Kidney glomerular epithelial cell (primary cell): ENCODE measurements at regions not wholly inside any gene's neighbourhood (a gene's known extent, or its start where the extent isn't known, plus 50 kb on each side); places are given as distances from the start of the nearest gene placed in this dataset.
"Not testable (repeated sequence)": the region's sequence is repeated elsewhere in the genome, so short reads cannot be mapped to it uniquely, and the experiment has no call there.

ENCODE experiments used
- DNase-seq: peaks from one replicate; lab custom pipeline; 2025; lab: John Stamatoyannopoulos, UW

DNA sequence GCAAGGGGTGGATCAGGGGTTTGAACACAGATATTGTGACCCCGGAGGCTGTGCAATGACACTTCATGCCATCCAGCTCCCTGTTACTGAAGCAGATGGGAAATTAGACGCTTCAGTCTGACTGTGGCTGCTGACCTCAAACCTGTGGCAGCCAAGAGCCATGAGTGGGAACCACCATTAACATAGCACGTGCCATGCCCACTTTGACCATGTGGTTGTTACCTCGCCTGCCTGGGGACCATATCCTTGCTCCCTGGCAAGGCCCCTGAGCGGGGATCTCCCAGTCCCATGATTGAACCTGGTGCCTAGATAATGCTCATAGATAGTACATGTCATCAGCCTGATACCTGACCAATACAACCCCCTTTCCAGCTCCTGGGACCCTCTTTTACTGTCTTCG is 68.9 kb downstream of the CYP26B1 start:
- no peak for DNase-seq

- DNase-seq = no peak
Measured at GRCh38 chr2:72077702-72078169, 69.9 kb downstream of the CYP26B1 start.

DNA sequence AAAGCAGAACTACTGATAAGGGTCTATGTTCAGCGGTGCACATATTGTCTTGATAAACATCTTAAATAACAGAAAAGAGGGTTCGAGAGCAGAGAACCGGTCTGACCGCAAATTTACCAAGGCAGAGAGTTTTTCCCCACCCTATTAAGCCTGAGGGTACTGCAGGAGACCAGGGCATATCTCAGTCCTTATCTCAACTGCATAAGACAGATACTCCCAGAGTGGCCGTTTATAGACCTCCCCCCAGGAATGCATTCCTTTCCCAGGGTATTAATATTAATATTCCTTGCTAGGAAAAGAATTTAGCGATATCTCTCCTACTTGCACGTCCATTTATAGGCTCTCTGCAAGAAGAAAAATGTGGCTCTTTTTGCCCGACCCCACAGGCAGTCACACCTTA is 74.3 kb downstream of the CYP26B1 start:
- DNase-seq = not testable (repeated sequence)

DNA sequence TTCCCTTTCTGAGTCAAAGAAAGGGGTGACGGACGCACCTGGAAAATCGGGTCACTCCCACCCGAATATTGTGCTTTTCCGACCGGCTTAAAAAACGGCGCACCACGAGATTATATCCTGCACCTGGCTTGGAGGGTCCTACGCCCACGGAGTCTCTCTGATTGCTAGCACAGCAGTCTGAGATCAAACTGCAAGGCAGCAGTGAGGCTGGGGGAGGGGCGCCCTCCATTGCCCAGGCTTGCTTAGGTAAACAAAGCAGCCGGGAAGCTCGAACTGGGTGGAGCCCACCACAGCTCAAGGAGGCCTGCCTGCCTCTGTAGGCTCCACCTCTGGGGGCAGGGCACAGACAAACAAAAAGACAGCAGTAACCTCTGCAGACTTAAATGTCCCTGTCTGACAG is 83.5 kb downstream of the CYP26B1 start:
- DNase-seq = not testable (repeated sequence)

DNA sequence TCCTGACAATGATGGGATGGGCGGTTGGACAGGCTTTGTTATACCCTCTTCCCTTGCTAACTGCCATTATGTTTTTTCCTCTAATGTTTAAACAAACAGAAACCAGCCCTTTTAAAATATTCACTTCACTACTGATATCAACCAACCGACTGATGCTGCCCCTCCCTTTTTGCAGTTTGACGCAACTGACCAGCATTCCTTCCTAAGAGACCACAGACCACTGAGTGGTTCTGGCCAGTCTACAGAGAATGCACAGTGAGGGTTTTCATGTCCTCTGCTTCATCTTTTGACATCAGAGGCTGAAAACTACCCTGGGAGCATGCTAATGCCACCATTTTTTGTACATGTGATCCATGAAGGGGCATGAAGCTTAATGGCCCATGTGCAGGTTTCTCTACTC is 85.3 kb downstream of the CYP26B1 start:
- DNase-seq = no peak

- DNase-seq = no peak
Measured at GRCh38 chr2:72057308-72057707, 90.4 kb downstream of the CYP26B1 start.

- DNase-seq = no peak
Measured at GRCh38 chr2:72051971-72052505, 95.6 kb downstream of the CYP26B1 start.

- DNase-seq = no peak
Measured at GRCh38 chr2:72051204-72051603, 96.5 kb downstream of the CYP26B1 start.

DNA sequence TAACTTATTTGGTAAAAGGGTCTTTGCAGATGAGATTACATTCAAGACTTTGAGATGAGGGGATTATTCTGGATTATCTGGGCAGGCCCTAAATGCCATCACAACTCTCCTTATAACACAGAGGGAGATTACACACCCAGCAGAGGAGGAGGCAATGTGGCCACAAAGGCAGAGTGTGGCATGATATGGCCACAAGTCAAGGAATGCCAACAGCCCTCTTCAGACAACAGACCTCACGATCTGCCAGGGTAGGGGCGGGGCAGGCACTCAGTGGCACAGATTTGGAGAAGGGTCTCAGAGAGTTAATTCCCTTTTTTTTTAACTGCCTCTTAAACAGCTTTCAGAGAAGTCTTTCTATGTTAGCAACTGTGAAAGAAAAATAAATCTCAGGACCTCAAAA is 96.9 kb downstream of the CYP26B1 start:
- no peak for DNase-seq

DNA sequence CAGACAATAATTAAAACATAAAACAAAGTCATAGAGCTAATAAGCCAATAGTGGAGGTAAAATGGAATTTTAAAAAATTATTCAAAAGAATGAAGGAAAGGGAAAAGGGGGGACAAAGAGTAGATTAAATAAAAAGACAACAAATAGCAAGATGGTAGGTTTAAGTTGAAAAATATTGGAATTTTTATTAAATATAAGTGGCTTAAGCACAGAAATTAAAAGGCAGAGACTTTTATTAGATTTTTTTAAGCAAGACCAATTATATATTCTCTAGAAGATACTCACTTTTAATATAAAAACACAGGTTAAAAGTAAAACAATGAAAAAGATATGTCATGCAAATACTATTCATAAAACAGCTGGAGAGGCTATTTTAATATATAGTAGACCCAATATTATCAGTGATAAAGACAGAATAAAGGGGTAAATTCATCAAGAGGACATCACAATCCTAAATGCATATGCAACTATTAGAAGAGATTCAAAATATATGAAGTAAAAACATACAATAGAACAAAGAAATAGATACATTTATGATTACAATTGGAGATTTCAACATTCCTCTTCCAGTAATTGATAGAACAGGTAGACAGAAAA is 98.7 kb downstream of the CYP26B1 start:
- DNase-seq = no peak

GRCh38 chr2:72043985-72044384 is 103.7 kb downstream of the CYP26B1 start:
- DNase-seq = no peak

DNA sequence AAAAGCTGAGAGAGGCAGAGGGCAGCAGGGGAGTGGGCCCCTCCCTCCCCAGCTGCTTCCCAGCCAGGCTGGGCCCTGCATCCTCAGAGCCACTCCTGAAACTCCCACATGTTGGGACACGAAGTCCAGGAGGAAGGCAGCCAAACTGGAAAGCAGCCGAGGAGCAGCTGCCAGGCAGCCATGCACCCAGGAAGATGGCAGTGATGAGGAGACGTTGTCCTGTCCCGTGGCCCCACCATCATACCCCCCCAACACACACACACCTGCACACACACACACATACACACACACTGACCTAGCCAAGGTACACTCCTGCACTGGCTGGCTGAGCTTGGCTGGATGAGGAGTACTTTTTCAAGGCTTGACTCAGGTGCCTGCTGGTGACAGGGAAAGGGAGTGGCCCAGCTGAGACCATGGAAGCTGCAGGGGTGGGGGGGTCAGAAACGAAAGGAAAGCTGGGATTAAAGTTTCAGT is 106.0 kb downstream of the CYP26B1 start:
- no peak for DNase-seq

DNA sequence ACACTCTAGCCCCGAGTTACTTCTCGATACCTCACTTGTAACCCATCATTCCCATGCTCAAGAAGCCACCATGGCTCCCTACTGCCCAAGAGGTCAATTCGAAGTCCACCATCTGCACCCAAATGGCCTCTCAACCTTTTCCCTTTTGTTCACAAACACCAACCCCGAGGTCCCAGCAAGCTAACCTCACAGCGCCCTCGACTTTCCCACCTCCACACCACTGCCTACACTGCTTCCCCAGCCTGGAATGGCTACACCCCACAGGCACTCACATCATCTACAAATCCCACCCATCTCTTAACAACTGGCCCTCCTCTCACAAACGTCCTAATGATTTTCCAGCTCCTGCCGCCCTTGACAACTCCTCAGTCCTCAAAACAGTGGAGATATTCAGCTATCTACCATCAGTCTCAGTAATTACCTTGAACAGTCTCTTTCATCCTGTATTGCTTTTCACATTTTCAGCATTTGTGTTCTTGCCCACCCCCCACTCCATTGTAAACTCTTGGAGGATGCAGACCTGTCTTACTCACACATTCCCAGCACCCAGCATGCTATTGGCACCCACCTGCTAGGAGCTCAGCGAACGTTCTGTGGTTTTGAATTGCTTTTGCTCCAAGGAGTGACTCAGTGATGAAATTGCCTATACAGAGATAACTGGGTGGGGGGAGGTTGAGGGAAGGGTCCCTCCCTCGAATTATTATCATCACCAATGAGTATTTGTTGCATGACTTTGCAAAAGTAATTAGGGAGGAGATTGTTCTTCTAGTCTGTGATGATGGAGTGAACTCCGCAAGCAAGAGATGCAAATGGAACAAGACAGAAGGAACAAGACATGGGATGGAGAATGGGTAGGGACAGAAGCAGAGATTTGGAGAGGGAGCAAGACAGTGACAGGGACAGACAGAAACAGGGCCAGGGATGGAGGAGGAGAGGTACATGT is 106.8 kb downstream of the CYP26B1 start:
- no peak for DNase-seq

- DNase-seq = no peak
Measured at GRCh38 chr2:72038524-72038923, 109.1 kb downstream of the CYP26B1 start.

GRCh38 chr2:72037261-72037666 is 110.4 kb downstream of the CYP26B1 start:
- no peak for DNase-seq

DNA sequence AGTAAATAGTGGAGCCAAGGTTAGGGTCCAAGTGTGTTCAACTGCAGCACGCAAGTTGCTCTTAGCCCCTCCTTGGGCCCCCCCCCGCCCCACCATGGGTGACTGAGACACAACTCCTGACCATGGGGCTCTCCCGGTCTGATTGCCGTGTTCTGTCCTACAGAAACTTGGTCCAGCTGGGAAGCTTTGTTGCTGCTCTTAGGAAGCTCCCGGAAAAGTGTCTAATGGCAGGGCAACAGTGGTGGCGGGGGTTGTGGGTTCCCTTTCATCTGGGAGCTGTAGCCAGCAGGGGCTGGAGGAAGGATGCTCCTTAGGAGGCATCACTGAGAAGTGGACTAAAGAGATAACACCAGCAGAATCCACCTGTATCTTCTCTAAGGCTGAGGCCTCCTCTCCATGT is 111.1 kb downstream of the CYP26B1 start:
- no peak for DNase-seq

DNA sequence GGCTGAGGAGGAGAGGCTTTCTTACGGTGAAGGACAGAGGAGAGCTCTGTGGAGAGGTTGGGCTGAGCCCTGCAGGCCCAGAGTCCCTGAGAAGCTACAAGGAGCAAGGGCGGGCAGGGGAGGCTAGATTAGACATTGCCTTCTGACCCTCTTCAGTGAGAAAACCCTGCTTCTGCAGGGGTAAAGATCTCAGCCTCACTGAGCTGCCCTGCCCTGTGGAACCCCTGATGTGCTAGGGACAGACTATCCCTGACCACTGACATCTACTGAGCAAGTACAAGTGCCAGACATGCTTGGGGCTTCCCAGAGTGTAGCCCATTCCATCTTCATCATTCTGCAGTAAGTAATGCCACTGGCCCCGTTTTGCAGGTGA is 111.5 kb downstream of the CYP26B1 start:
- DNase-seq = no peak

DNA sequence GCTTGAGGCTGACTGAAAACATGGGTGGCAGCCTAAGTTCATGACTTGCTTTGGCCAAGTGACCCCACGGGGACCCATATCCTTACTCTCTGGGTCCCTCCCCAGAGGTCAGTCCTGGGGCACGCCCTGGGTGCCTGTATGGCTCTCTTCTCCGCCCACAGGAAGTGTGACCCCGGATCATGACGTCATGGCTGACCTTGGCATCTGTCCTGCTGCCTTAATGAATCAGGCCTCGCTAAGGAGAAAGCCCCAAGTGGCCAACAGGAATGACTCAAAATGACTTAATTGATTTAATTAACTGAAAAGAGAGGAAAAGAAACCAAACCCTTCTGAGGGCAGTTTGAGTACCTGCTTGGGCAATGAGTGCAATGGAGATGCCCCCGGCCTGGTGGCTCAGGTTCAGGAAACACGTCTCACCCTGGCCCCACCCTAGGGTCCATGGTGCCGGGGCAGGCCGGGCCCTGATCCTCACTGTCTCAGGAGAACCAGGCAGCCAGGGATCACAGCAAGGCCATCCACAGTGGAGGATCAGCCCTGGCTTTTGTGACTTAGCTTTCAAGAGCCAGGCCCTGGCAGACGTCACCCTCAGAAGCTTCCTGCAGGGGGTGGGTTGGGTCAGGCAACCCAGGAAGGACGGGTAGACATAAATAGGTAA is 112.0 kb downstream of the CYP26B1 start:
- no peak for DNase-seq

GRCh38 chr2:72034353-72035095 is 113.1 kb downstream of the CYP26B1 start:
- DNase-seq = no peak

DNA sequence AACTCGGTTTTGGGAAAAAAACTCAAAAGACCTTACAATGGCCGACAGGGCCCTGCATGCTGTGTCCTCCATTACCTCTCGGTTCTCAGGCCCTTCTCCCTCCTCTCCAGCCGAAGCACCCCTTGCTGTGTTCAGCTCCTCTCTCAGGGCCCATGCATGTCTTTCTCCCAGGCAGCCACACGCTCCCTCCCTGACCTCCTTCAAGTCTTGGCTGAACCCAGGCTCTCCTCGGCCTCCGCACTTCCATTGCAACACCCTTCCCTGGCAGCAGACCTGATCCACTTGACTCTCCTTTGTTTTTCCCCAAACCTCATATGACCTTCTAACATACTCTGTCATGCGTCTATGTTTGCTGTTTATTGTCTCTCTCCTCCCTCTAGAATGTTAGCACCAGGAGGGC is 114.0 kb downstream of the CYP26B1 start:
- no peak for DNase-seq

- no peak for DNase-seq
Measured at GRCh38 chr2:72032481-72033041, 115.1 kb downstream of the CYP26B1 start.
